OCI-LY7 (cell line): ENCODE measurements at regions not wholly inside any gene's neighbourhood (a gene's known extent, or its start where the extent isn't known, plus 50 kb on each side); places are given as distances from the start of the nearest gene placed in this dataset.

ENCODE experiments used
- BruUV-seq: library from RNA; stranded (reverse); fragments of 400-500 nt; replicated peaks from 2 replicates; lab custom pipeline; 2021; lab: Mats Ljungman, UMichigan
- CTCF ChIA-PET: fragments of 300-600 bp; sonication (Branson Sonifier 250); formaldehyde crosslinking; loops from one replicate; lab custom pipeline; 2022; ENCODE audit warnings: antibody characterized with exemption; ENCODE audit not compliant: unreplicated experiment; lab: Charles Lee
- POLR2A ChIA-PET: fragments of 300-600 bp; sonication (Branson Sonifier 250); formaldehyde crosslinking; loops from one replicate; lab custom pipeline; 2022; ENCODE audit warnings: antibody characterized with exemption; lab: Charles Lee
- DNase-seq: peaks from one replicate; pipeline ENCODE4 v3.0.0-alpha.2; 2015; ENCODE audit warnings: low spot score
- H2AFZ ChIP-seq: fragments of 200-600 bp; sonication (generic), shearing (Covaris generic); 2 replicates; pipeline ENCODE4 v1.6.1; 2014; ENCODE audit warnings: mild to moderate bottlenecking, antibody characterized with exemption, low read length, moderate library complexity
- H3K27ac ChIP-seq: fragments of 200-600 bp; sonication (generic); 2 replicates; pipeline ENCODE4 v1.5.1; 2014; ENCODE audit warnings: mixed run types, low read depth, mild to moderate bottlenecking, moderate library complexity, low read length, inconsistent platforms; ENCODE audit not compliant: poor library complexity, severe bottlenecking
- H3K36me3 ChIP-seq: fragments of 200-600 bp; sonication (generic); 2 replicates; pipeline ENCODE4 v1.6.1; 2014; ENCODE audit warnings: mild to moderate bottlenecking, antibody characterized with exemption, low read length, moderate library complexity, mixed read lengths; ENCODE audit not compliant: insufficient read depth
- H3K4me1 ChIP-seq: fragments of 200-600 bp; sonication (generic); 2 replicates; pipeline ENCODE4 v1.5.1; 2014; ENCODE audit warnings: mild to moderate bottlenecking, low read length; ENCODE audit not compliant: insufficient read depth, poor library complexity, severe bottlenecking
- H3K4me2 ChIP-seq: fragments of 200-600 bp; sonication (generic); 2 replicates; pipeline ENCODE4 v1.6.1; 2014; ENCODE audit warnings: mild to moderate bottlenecking, low read length
- H3K4me3 ChIP-seq: fragments of 200-600 bp; sonication (generic); 2 replicates; pipeline ENCODE4 v1.5.1; 2014; ENCODE audit warnings: mild to moderate bottlenecking, low read depth, low read length; ENCODE audit not compliant: poor library complexity, severe bottlenecking
- H3K79me2 ChIP-seq: fragments of 200-600 bp; sonication (generic); 2 replicates; pipeline ENCODE4 v1.6.1; 2016; ENCODE audit warnings: low read depth, mild to moderate bottlenecking, low read length, moderate library complexity, mixed read lengths; ENCODE audit not compliant: insufficient read depth
- H3K9me2 ChIP-seq: fragments of 200-600 bp; sonication (generic); 2 replicates; pipeline ENCODE4 v1.6.1; 2016; ENCODE audit warnings: mild to moderate bottlenecking, low read length, mixed read lengths; ENCODE audit not compliant: insufficient read depth
- H3K9me3 ChIP-seq: fragments of 200-600 bp; sonication (generic); 2 replicates; pipeline ENCODE4 v1.6.1; 2014; ENCODE audit warnings: mild to moderate bottlenecking, mixed run types, low read length, mixed read lengths
- H4K20me1 ChIP-seq: fragments of 200-600 bp; sonication (generic); 2 replicates; pipeline ENCODE4 v1.6.1; 2014; ENCODE audit warnings: mild to moderate bottlenecking, antibody characterized with exemption, low read length, moderate library complexity, mixed read lengths; ENCODE audit not compliant: insufficient read depth
- CTCF ChIP-seq: fragments of 200-600 bp; sonication (generic); conservative IDR thresholded peaks from 2 replicates; pipeline ENCODE4 v1.5.1; 2014; ENCODE audit warnings: mild to moderate bottlenecking, antibody characterized with exemption, low read length, moderate library complexity, mixed read lengths
- EZH2phosphoT487 ChIP-seq: fragments of 200-600 bp; sonication (generic); IDR thresholded peaks from 2 replicates; pipeline ENCODE4 v1.6.1; 2018; ENCODE audit warnings: low read depth, borderline replicate concordance, mild to moderate bottlenecking, mixed run types, antibody characterized with exemption, low read length, moderate library complexity, mixed read lengths
- intact Hi-C: fragments of 100-400 bp; cut with micrococcal nuclease; formaldehyde crosslinking; loops from one replicate; pipeline ENCODE4 v1.10.0; 2022; ENCODE audit not compliant: unreplicated experiment

DNA sequence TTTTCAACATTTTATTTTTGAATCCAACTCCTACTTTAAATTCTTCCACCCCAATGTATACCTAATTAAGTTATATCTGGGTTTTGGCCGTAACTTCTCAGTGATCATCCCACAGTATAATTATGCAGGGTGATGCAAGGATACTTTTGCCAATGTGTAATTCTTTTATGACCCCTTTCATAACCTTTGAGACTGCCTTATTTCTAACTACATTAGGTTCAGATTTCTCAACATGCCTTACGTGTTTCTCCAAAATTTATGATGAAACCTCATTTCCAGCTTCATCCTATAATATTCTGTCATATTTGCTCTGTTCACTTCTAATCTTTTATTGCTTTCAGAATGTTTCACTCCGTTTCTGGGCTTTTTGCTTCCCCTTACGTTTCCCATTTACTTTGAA, 1229.6 kb upstream of the ALCAM start:
- no peaks in the 10 kb centered on the region for H3K9me2 ChIP-seq
- H2AFZ ChIP-seq = no peak overlapping the region
- no peak overlapping the region for H3K4me2 ChIP-seq
- no peak overlapping the region for H3K27ac ChIP-seq
- CTCF ChIA-PET = no interaction called here
- H3K79me2 ChIP-seq = no peaks in the 10 kb centered on the region
- POLR2A ChIA-PET = no interaction called here
- no TSS peak for BruUV-seq
- H3K4me1 ChIP-seq = no peaks in the 10 kb centered on the region
- H3K4me3 ChIP-seq = no peak overlapping the region
- H4K20me1 ChIP-seq = no peaks in the 10 kb centered on the region
- intact Hi-C loops = no loop called here
- no peaks in the 10 kb centered on the region for H3K9me3 ChIP-seq
- TF ChIP-seq EZH2phosphoT487 = no peak
- no peak for TF ChIP-seq CTCF
- no peak for DNase-seq
- H3K36me3 ChIP-seq = no peaks in the 10 kb centered on the region

- no peak for DNase-seq
- H3K4me3 ChIP-seq = no peak overlapping the region
- H3K36me3 ChIP-seq = no peaks in the 10 kb centered on the region
- H3K9me2 ChIP-seq = no peaks in the 10 kb centered on the region
- no peaks in the 10 kb centered on the region for H3K9me3 ChIP-seq
- ChIA-PET POLR2A (interaction anchor here (0.6 kb wide), 1 partner anchor 544 kb away, joined by 3 read pairs; no protein-coding TSS in a partner anchor), CTCF (no interaction called here)
- no peaks in the 10 kb centered on the region for H4K20me1 ChIP-seq
- TF ChIP-seq CTCF (no peak), EZH2phosphoT487 (no peak)
- no peaks in the 10 kb centered on the region for H3K79me2 ChIP-seq
- no peak overlapping the region for H2AFZ ChIP-seq
- intact Hi-C loops = no loop called here
- no TSS peak for BruUV-seq
- no peak overlapping the region for H3K4me2 ChIP-seq
- no peak overlapping the region for H3K27ac ChIP-seq
- H3K4me1 ChIP-seq = no peaks in the 10 kb centered on the region
Observed at GRCh38 chr3:104145164-104145563, 1221.5 kb upstream of the ALCAM start.

- no peaks in the 10 kb centered on the region for H4K20me1 ChIP-seq
- intact Hi-C loops = no loop called here
- H3K36me3 ChIP-seq = no peaks in the 10 kb centered on the region
- ChIA-PET CTCF (no interaction called here), POLR2A (no interaction called here)
- no TSS peak for BruUV-seq
- no peak overlapping the region for H3K4me2 ChIP-seq
- DNase-seq = no peak
- no peaks in the 10 kb centered on the region for H3K79me2 ChIP-seq
- no peak overlapping the region for H3K4me3 ChIP-seq
- no peaks in the 10 kb centered on the region for H3K9me3 ChIP-seq
- H2AFZ ChIP-seq = no peak overlapping the region
- no peaks in the 10 kb centered on the region for H3K4me1 ChIP-seq
- no peaks in the 10 kb centered on the region for H3K9me2 ChIP-seq
- H3K27ac ChIP-seq = no peak overlapping the region
- TF ChIP-seq CTCF (no peak), EZH2phosphoT487 (no peak)
Observed at GRCh38 chr3:104149154-104149553, 1217.6 kb upstream of the ALCAM start.
